CD8-positive, alpha-beta memory T cell (primary cell): ENCODE measurements at regions not wholly inside any gene's neighbourhood (a gene's known extent, or its start where the extent isn't known, plus 50 kb on each side); places are given as distances from the start of the nearest gene placed in this dataset.

ENCODE experiments used
- CTCF ChIA-PET: fragments of 350-600 bp; sonication (Branson Sonifier 250); formaldehyde crosslinking; loops from one replicate; lab custom pipeline; 2021; ENCODE audit warnings: antibody characterized with exemption; lab: Charles Lee
- POLR2A ChIA-PET: fragments of 350-600 bp; sonication (Branson Sonifier 250); formaldehyde crosslinking; loops from one replicate; lab custom pipeline; 2021; ENCODE audit warnings: antibody characterized with exemption; lab: Charles Lee
- DNase-seq, 5 donors: peaks; one replicate each; pipeline versions ENCODE4 v3.0.0 to v3.0.0-alpha.2; 2020 to 2022; ENCODE audit warnings: mixed read lengths in 1 of 5
- H3K27ac ChIP-seq: one replicate; pipeline ENCODE4 v1.7.0; 2013; ENCODE audit warnings: low read depth, mild to moderate bottlenecking, low read length, moderate library complexity
- H3K27me3 ChIP-seq: 2 replicates; pipeline ENCODE4 v1.7.0; 2013; ENCODE audit warnings: low read length, mild to moderate bottlenecking; ENCODE audit not compliant: insufficient read depth, poor library complexity, severe bottlenecking
- H3K36me3 ChIP-seq: 2 replicates; pipeline ENCODE4 v1.7.0; 2013; ENCODE audit warnings: mild to moderate bottlenecking, low read length, moderate library complexity; ENCODE audit not compliant: insufficient read depth
- H3K4me1 ChIP-seq: 2 replicates; pipeline ENCODE4 v1.7.0; 2013; ENCODE audit warnings: mild to moderate bottlenecking, low read length, moderate library complexity; ENCODE audit not compliant: insufficient read depth
- H3K4me3 ChIP-seq: 2 replicates; pipeline ENCODE4 v1.7.0; 2013; ENCODE audit warnings: mild to moderate bottlenecking, low read length
- H3K9me3 ChIP-seq: 2 replicates; pipeline ENCODE4 v1.7.0; 2013; ENCODE audit warnings: mild to moderate bottlenecking, low read length
- H3K27ac Mint-ChIP-seq, 8 donors: one replicate each; pipeline ENCODE4 v1.8.0; 2020 to 2021; ENCODE audit warnings: mixed read lengths in 8 of 8, mild to moderate bottlenecking in 6 of 8, inconsistent platforms in 3 of 8, moderate library complexity in 3 of 8
- H3K27me3 Mint-ChIP-seq, 2 donors: one replicate each; pipeline ENCODE4 v1.8.0; 2020 to 2021; ENCODE audit warnings: mixed read lengths in 2 of 2, mild to moderate bottlenecking in 1 of 2, moderate library complexity in 1 of 2
- H3K36me3 Mint-ChIP-seq, 3 donors: one replicate each; pipeline ENCODE4 v1.8.0; 2020 to 2021; ENCODE audit warnings: mixed read lengths in 3 of 3, inconsistent platforms in 1 of 3, mild to moderate bottlenecking in 1 of 3
- H3K4me1 Mint-ChIP-seq, 3 donors: one replicate each; pipeline ENCODE4 v1.8.0; 2020 to 2021; ENCODE audit warnings: mixed read lengths in 3 of 3, inconsistent platforms in 1 of 3, mild to moderate bottlenecking in 1 of 3
- H3K4me3 Mint-ChIP-seq, 7 donors: one replicate each; pipeline ENCODE4 v1.8.0; 2020 to 2021; ENCODE audit warnings: mixed read lengths in 7 of 7, mild to moderate bottlenecking in 6 of 7, moderate library complexity in 4 of 7, inconsistent platforms in 2 of 7
- H3K9me3 Mint-ChIP-seq, 5 donors: one replicate each; pipeline ENCODE4 v1.8.0; 2020 to 2022; ENCODE audit warnings: mixed read lengths in 5 of 5, mild to moderate bottlenecking in 3 of 5, moderate library complexity in 2 of 5, inconsistent platforms in 1 of 5

DNA sequence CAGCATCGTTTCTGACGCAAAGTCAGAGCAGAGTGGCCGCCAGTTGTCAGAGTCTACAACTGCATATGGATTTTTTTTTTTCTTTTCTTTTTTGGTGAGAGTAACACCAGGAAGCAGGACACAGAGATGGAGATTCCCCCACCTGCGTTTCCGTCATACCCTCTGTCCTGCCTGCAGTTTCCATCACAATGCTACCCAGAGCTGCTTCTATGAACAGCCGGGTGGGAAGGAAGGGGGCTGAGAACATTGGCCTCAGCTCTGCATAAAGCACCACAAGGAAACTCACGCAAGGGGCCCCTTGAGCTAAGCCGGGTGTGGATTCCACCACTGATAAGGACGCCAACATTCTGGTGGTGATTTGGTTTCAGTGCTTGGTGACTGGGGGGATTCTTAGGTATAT, 183.5 kb upstream of the AFDN start:
- Histone ChIP-seq H3K27me3 (no peaks in the 10 kb centered on the region), H3K4me1 (no peaks in the 10 kb centered on the region), H3K36me3 (no peaks in the 10 kb centered on the region), H3K27ac (no peak overlapping the region), H3K4me3 (no peak overlapping the region), H3K9me3 (no peaks in the 10 kb centered on the region)
- H3K27me3 Mint-ChIP-seq: peaks cover 3 to 4% of the 10 kb centered on the region in 2 donors
- H3K36me3 Mint-ChIP-seq: no peaks in the 10 kb centered on the region
- no peaks in the 10 kb centered on the region for H3K4me1 Mint-ChIP-seq
- peak overlapping the region in 1 of 8 donors; percentile 41 for H3K27ac Mint-ChIP-seq
- ChIA-PET CTCF (no interaction called here), POLR2A (no interaction called here)
- no peak overlapping the region for H3K4me3 Mint-ChIP-seq
- DNase-seq: no peak
- H3K9me3 Mint-ChIP-seq: no peaks in the 10 kb centered on the region

DNA sequence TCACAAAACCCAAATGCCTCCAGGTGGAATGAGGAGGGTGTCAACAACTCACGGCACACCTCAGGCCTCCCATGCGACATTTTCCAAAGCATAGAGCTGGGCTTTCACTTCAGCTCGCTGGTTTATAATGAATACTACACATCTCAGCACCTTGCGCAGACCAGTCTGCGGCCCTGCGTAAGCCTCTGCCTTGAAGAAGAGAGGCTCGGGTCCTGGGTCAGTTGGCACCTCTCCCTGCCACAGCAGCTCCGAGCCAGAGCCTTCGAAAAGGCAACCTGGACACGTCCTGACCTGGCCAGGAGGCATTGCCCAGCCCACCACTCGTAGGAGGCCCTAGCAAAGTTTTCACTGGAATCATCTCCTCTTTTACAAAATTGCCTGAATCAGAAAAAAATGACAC, 183.0 kb upstream of the AFDN start:
- Histone ChIP-seq H3K27ac (no peak overlapping the region), H3K9me3 (no peaks in the 10 kb centered on the region), H3K4me3 (no peak overlapping the region), H3K4me1 (no peaks in the 10 kb centered on the region), H3K27me3 (no peaks in the 10 kb centered on the region), H3K36me3 (no peaks in the 10 kb centered on the region)
- Mint-ChIP-seq H3K4me1 (no peaks in the 10 kb centered on the region), H3K4me3 (no peak overlapping the region), H3K27ac (no peak overlapping the region), H3K9me3 (peaks cover 0 to under 1% (median 0%) of the 10 kb centered on the region in 5 donors), H3K27me3 (peaks cover 3 to 4% of the 10 kb centered on the region in 2 donors), H3K36me3 (no peaks in the 10 kb centered on the region)
- POLR2A ChIA-PET: no interaction called here
- CTCF ChIA-PET: no interaction called here
- DNase-seq: no peak

DNA sequence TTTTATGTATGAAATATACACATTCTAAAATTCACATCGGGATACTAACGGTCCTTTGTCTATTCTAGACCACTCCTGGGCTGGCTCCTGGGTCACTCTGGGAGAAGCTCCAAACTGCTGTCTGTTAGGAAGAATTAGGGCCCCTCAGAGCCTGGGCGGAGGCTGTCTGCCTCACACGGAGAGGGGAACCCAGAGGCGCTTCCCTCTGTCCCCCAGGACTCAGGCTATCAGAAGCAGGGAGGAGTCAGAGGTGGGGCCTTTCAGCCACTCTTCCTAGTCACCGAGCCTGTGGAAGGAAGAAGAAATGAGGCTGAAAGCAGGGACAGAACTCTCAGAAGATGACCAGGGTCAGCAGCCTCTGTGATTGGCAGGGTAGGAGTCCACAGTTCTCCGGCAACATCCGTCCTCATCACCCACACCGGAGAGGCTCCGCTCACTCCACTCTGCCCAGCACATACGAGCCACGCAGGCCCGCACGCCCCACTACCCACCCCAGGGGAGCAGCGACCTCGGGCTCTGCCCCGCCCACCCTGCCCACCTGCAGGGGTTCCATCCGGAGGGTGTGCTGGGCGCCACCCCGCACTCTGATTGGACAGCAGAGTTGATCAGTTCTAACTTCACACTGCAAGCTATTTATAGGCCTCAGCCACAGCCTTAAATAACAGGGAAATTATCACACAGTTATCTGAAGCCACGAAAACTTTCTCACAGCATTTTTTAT, 182.1 kb upstream of the AFDN start:
- Mint-ChIP-seq H3K27ac (no peak overlapping the region), H3K9me3 (peaks cover 0 to 3% (median 0%) of the 10 kb centered on the region in 5 donors), H3K4me3 (no peak overlapping the region), H3K4me1 (no peaks in the 10 kb centered on the region), H3K36me3 (no peaks in the 10 kb centered on the region), H3K27me3 (peaks cover 3 to 4% of the 10 kb centered on the region in 2 donors)
- DNase-seq: no peak
- Histone ChIP-seq H3K27me3 (no peaks in the 10 kb centered on the region), H3K4me1 (no peaks in the 10 kb centered on the region), H3K9me3 (no peaks in the 10 kb centered on the region), H3K36me3 (no peaks in the 10 kb centered on the region), H3K4me3 (no peak overlapping the region), H3K27ac (no peak overlapping the region)
- POLR2A ChIA-PET: no interaction called here
- CTCF ChIA-PET: no interaction called here

DNA sequence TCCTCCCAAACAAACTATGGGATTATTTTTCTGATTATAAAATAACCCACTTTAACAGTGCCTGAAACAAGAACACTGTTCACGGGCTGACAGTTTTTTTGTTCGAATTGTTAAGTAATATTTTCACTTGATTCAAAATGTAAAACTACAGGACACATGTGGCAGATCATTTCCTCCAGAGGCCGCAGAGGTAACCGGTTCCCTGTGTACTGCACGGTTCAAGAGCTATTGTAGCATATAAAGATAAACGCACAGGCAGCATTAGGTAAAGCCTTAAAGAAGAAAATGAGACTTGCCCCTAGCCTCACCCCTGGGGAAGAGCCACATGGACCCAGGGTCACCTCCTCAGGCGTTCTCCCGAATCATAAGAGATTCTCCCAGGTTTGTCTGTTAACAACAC, 181.3 kb upstream of the AFDN start:
- CTCF ChIA-PET: no interaction called here
- Mint-ChIP-seq H3K27me3 (peaks cover 3 to 4% of the 10 kb centered on the region in 2 donors), H3K4me3 (no peak overlapping the region), H3K4me1 (no peaks in the 10 kb centered on the region), H3K36me3 (no peaks in the 10 kb centered on the region), H3K27ac (no peak overlapping the region), H3K9me3 (peaks cover 0 to 3% (median 0%) of the 10 kb centered on the region in 5 donors)
- Histone ChIP-seq H3K36me3 (no peaks in the 10 kb centered on the region), H3K4me3 (no peak overlapping the region), H3K9me3 (no peaks in the 10 kb centered on the region), H3K4me1 (no peaks in the 10 kb centered on the region), H3K27me3 (no peaks in the 10 kb centered on the region), H3K27ac (no peak overlapping the region)
- POLR2A ChIA-PET: no interaction called here
- no peak for DNase-seq

DNA sequence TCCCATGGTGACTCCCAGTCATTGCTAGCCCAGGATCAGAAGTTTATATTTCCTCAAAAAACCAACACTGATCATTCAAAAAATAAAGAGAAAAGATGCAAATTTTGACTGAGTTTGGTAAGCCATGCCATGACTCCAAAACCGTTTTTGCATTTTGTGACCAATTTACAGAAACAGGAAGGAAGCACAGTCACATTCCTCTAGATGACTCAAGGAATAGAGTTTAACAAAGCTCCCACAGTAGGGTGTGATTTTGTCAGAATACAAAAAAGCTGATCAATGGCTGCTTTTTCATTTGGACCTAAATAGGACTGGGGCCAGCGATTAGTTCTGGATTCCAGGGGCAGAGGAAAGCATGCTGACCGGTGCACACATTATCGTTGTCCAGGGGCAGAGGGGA, 179.4 kb upstream of the AFDN start:
- Mint-ChIP-seq H3K4me3 (no peak overlapping the region), H3K36me3 (no peaks in the 10 kb centered on the region), H3K27me3 (peaks cover 3 to 4% of the 10 kb centered on the region in 2 donors), H3K27ac (no peak overlapping the region), H3K4me1 (no peaks in the 10 kb centered on the region), H3K9me3 (peaks cover 0 to 3% (median 0%) of the 10 kb centered on the region in 5 donors)
- Histone ChIP-seq H3K4me1 (no peaks in the 10 kb centered on the region), H3K4me3 (no peak overlapping the region), H3K36me3 (no peaks in the 10 kb centered on the region), H3K27ac (no peak overlapping the region), H3K9me3 (no peaks in the 10 kb centered on the region), H3K27me3 (no peaks in the 10 kb centered on the region)
- CTCF ChIA-PET: no interaction called here
- DNase-seq: no peak
- POLR2A ChIA-PET: no interaction called here

DNA sequence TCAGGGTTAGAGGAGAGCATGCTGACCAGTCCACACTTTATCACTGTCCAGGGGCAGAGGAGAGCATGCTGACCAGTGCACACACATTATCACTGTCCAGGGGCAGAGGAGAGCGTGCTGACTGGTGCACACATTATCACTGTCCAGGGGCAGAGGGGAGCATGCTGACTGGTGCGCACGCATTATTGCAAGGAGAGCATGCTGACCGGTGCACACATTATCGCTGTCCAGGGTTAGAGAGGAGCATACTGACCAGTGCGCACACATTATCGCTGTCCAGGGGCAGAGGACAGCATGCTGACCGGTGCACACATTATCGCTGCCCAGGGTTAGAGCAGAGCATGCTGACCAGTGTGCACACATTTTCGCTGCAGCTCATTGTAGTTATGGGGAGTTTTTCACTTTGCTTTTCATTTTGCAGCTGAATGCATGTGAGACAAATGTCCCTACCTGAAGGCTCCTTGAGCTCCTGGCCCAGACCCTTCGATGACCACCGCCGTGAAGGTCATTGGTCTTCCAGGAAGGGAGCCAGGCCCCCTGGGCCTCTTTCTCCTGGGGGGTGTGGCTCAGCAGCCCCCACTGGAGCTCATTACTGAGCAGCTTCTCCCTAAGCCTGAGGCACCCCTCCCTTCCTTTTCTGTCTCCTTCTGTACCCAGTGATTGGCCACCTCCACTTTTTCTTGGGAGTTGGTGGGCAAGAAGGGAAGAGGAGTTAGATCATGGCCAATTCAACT, 178.8 kb upstream of the AFDN start:
- Histone ChIP-seq H3K36me3 (no peaks in the 10 kb centered on the region), H3K27ac (no peak overlapping the region), H3K27me3 (no peaks in the 10 kb centered on the region), H3K4me3 (no peak overlapping the region), H3K9me3 (no peaks in the 10 kb centered on the region), H3K4me1 (no peaks in the 10 kb centered on the region)
- no peak overlapping the region for H3K4me3 Mint-ChIP-seq
- H3K36me3 Mint-ChIP-seq: no peaks in the 10 kb centered on the region
- H3K27ac Mint-ChIP-seq: no peak overlapping the region
- peaks cover 3 to 4% of the 10 kb centered on the region in 2 donors for H3K27me3 Mint-ChIP-seq
- ChIA-PET CTCF (no interaction called here), POLR2A (no interaction called here)
- H3K9me3 Mint-ChIP-seq: peaks cover 0 to 3% (median 0%) of the 10 kb centered on the region in 5 donors
- H3K4me1 Mint-ChIP-seq: no peaks in the 10 kb centered on the region
- DNase-seq: no peak

DNA sequence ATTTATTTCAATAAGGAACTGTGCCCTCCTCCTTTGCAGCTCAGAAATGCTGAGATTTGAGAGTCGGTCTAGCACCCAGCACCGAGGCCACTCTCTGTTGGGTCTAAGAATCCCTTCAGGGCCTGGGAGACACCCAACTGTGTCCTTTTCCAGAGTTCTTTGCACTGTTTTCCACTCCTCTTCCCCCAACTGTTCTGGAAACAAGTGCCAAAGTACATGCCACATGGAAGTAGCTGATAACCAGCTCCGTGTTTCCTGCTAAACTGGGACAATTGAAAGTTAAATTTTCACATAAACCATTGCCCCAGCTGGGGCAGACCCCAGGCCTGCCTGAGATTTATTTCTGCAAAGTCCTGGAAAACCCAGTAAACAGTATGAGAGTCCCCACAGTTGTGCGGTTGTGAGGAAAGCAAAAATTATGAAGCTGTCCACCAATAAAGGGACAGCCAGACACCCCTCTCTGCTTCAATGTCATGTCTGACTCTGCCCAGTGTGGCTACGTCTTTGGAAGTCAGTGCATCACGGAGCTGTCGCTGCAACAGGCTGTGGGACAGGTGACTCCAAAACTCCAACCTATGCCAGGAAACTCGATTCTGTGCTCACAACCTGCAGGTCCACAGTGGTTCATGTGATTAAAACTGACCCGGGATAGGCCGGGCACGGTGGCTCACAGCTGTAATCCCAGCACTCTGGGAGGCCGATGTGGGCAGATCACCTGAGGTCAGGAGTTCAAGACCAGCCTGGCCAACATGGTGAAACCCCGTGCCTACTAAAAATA, 178.0 kb upstream of the AFDN start:
- Mint-ChIP-seq H3K4me3 (no peak overlapping the region), H3K27me3 (peaks cover 4 to 5% of the 10 kb centered on the region in 2 donors), H3K4me1 (no peaks in the 10 kb centered on the region), H3K27ac (no peak overlapping the region), H3K9me3 (peaks cover 0 to 3% (median 0%) of the 10 kb centered on the region in 5 donors), H3K36me3 (no peaks in the 10 kb centered on the region)
- CTCF ChIA-PET: no interaction called here
- Histone ChIP-seq H3K27ac (no peak overlapping the region), H3K27me3 (no peaks in the 10 kb centered on the region), H3K4me1 (no peaks in the 10 kb centered on the region), H3K4me3 (no peak overlapping the region), H3K36me3 (no peaks in the 10 kb centered on the region), H3K9me3 (no peaks in the 10 kb centered on the region)
- no peak for DNase-seq
- POLR2A ChIA-PET: no interaction called here

DNA sequence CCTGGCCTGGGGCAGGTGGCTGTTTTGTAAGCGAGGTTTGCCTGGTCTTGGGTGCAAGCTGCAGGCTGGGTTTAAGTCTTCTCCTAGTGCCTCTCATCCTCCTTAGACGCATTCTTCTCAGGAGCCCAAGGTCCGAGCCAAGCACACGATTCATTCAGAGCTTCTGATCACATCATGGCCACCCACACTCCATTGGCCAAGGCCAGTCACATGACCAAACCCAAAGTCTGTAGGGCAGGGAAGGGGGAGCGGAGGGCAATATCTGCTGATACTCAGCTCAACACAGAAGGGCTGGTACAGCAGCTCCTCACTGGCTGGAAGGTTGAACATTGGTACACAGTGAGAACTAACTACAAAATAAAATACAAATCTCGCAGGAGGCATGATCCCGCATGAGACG, 177.2 kb upstream of the AFDN start:
- H3K27ac ChIP-seq: no peak overlapping the region
- CTCF ChIA-PET: no interaction called here
- POLR2A ChIA-PET: no interaction called here
- no peaks in the 10 kb centered on the region for H3K27me3 ChIP-seq
- H3K27me3 Mint-ChIP-seq: peaks cover 4 to 5% of the 10 kb centered on the region in 2 donors
- peaks cover 0 to 3% (median 0%) of the 10 kb centered on the region in 5 donors for H3K9me3 Mint-ChIP-seq
- no peaks in the 10 kb centered on the region for H3K36me3 Mint-ChIP-seq
- no peaks in the 10 kb centered on the region for H3K4me1 Mint-ChIP-seq
- no peaks in the 10 kb centered on the region for H3K36me3 ChIP-seq
- H3K4me3 ChIP-seq: no peak overlapping the region
- H3K9me3 ChIP-seq: no peaks in the 10 kb centered on the region
- H3K27ac Mint-ChIP-seq: no peak overlapping the region
- no peak overlapping the region for H3K4me3 Mint-ChIP-seq
- H3K4me1 ChIP-seq: no peaks in the 10 kb centered on the region
- DNase-seq: no peak
